Brain microvascular endothelial cell (primary cell): ENCODE measurements at regions not wholly inside any gene's neighbourhood (a gene's known extent, or its start where the extent isn't known, plus 50 kb on each side); places are given as distances from the start of the nearest gene placed in this dataset.

Source experiments
- DNase-seq: peaks from one replicate; pipeline ENCODE4 v3.0.0-alpha.2; 2020
- H3K27ac ChIP-seq: fragments of 250-450 bp; sonication (Bioruptor Pico); 2 replicates; pipeline ENCODE4 v1.5.1; 2020; ENCODE audit warnings: mild to moderate bottlenecking, moderate library complexity
- H3K27me3 ChIP-seq: fragments of 250-450 bp; sonication (Bioruptor Pico); replicated peaks from 2 replicates; pipeline ENCODE4 v1.5.1; 2020; ENCODE audit warnings: mild to moderate bottlenecking
- H3K36me3 ChIP-seq: fragments of 250-450 bp; sonication (Bioruptor Pico); replicated peaks from 2 replicates; pipeline ENCODE4 v1.5.1; 2020; ENCODE audit warnings: mild to moderate bottlenecking
- H3K4me3 ChIP-seq: 2 replicates; pipeline ENCODE4 v1.5.1; 2011; ENCODE audit warnings: low read depth, mild to moderate bottlenecking, control low read depth, low read length, moderate library complexity
- CTCF ChIP-seq: IDR thresholded peaks from 2 replicates; pipeline ENCODE4 v1.5.1; 2011; ENCODE audit warnings: low read depth, mild to moderate bottlenecking, moderate library complexity, low read length, control low read depth, inconsistent platforms; ENCODE audit errors: missing control alignments
- in situ Hi-C: cut with HindIII; loops from 2 replicates; pipeline ENCODE4 v1.10.0; 2017; ENCODE audit warnings: low sequenced_read_pairs, low pct_ligation_motif_present

- Histone ChIP-seq H3K27ac (no peak overlapping the region), H3K4me3 (no peak overlapping the region), H3K36me3 (no peaks in the 10 kb centered on the region), H3K27me3 (no peaks in the 10 kb centered on the region)
- TF ChIP-seq CTCF, result no peak
- peak; percentile 65 for DNase-seq
- in situ Hi-C loops, result no loop called here
Observed at GRCh38 chr15:94792196-94792595, 560.8 kb downstream of the MCTP2 start.

GRCh38 chr15:94793207-94793606, 561.8 kb downstream of the MCTP2 start:
- Histone ChIP-seq H3K27me3 (no peaks in the 10 kb centered on the region), H3K4me3 (no peak overlapping the region), H3K36me3 (no peaks in the 10 kb centered on the region), H3K27ac (no peak overlapping the region)
- DNase-seq, result no peak
- no peak for TF ChIP-seq CTCF
- in situ Hi-C loops, result no loop called here

- no peak overlapping the region for H3K27ac ChIP-seq
- in situ Hi-C loops, result no loop called here
- H3K4me3 ChIP-seq, result no peak overlapping the region
- H3K27me3 ChIP-seq, result no peaks in the 10 kb centered on the region
- DNase-seq, result peak; percentile 52
- TF ChIP-seq CTCF, result no peak
- no peaks in the 10 kb centered on the region for H3K36me3 ChIP-seq
Observed at GRCh38 chr15:94793641-94794040, 562.3 kb downstream of the MCTP2 start.

GRCh38 chr15:94804613-94805012, 573.3 kb downstream of the MCTP2 start:
- Histone ChIP-seq H3K27ac (no peak overlapping the region), H3K27me3 (no peaks in the 10 kb centered on the region), H3K4me3 (no peak overlapping the region), H3K36me3 (no peaks in the 10 kb centered on the region)
- no peak for TF ChIP-seq CTCF
- DNase-seq, result no peak
- in situ Hi-C loops, result no loop called here

- H3K27ac ChIP-seq, result no peak overlapping the region
- DNase-seq, result no peak
- H3K27me3 ChIP-seq, result no peaks in the 10 kb centered on the region
- in situ Hi-C loops, result no loop called here
- H3K36me3 ChIP-seq, result no peaks in the 10 kb centered on the region
- TF ChIP-seq CTCF, result no peak
- H3K4me3 ChIP-seq, result no peak overlapping the region
Observed at GRCh38 chr15:94815110-94815731, 583.9 kb downstream of the MCTP2 start.

- Histone ChIP-seq H3K36me3 (no peaks in the 10 kb centered on the region), H3K27ac (no peak overlapping the region), H3K27me3 (no peaks in the 10 kb centered on the region), H3K4me3 (no peak overlapping the region)
- DNase-seq, result no peak
- in situ Hi-C loops, result no loop called here
- TF ChIP-seq CTCF, result no peak
Observed at GRCh38 chr15:94815914-94816313, 584.6 kb downstream of the MCTP2 start.
